ENCODE measurements at regions not wholly inside any gene's neighbourhood (a gene's known extent, or its start where the extent isn't known, plus 50 kb on each side); places are given as distances from the start of the nearest gene placed in this dataset.
"Not testable (repeated sequence)": the region's sequence is repeated elsewhere in the genome, so short reads cannot be mapped to it uniquely, and the experiment has no call there.

- Histone ChIP-seq H3K9ac (ENCODE audit: low read depth, low read length) (no peak overlapping the region), H3K79me2 (ENCODE audit: insufficient read depth, low read length) (no peaks in the 10 kb centered on the region), H3K27me3 (ENCODE audit: insufficient read depth, low read length, poor library complexity) (peaks cover 20% of the 10 kb centered on the region), H3K36me3 (ENCODE audit: insufficient read depth, low read length) (no peaks in the 10 kb centered on the region), H4K20me1 (ENCODE audit: insufficient read depth, low read length) (no peaks in the 10 kb centered on the region), H3K4me3 (ENCODE audit: low read depth in 1 of 2, low read length in 2 of 2) (no peak overlapping the region), H3K4me2 (ENCODE audit: insufficient read depth, low read length) (no peak overlapping the region), H3K27ac (ENCODE audit: low read length) (no peak overlapping the region), H2AFZ (ENCODE audit: low read depth, low read length) (no peak overlapping the region), H3K4me1 (ENCODE audit: insufficient read depth, low read length) (no peaks in the 10 kb centered on the region), H3K9me3 (ENCODE audit: insufficient read depth, low read length, severe bottlenecking) (no peaks in the 10 kb centered on the region)
- DNase-seq (no peak), ATAC-seq (ENCODE audit: insufficient read depth, low read depth) (no peak)
- no peak for TF ChIP-seq EZH2 (IDR thresholded peaks at IDR 0.05; ENCODE audit: borderline replicate concordance, low read depth, low read length, severe bottlenecking)
- TF ChIP-seq, protein P1, sequence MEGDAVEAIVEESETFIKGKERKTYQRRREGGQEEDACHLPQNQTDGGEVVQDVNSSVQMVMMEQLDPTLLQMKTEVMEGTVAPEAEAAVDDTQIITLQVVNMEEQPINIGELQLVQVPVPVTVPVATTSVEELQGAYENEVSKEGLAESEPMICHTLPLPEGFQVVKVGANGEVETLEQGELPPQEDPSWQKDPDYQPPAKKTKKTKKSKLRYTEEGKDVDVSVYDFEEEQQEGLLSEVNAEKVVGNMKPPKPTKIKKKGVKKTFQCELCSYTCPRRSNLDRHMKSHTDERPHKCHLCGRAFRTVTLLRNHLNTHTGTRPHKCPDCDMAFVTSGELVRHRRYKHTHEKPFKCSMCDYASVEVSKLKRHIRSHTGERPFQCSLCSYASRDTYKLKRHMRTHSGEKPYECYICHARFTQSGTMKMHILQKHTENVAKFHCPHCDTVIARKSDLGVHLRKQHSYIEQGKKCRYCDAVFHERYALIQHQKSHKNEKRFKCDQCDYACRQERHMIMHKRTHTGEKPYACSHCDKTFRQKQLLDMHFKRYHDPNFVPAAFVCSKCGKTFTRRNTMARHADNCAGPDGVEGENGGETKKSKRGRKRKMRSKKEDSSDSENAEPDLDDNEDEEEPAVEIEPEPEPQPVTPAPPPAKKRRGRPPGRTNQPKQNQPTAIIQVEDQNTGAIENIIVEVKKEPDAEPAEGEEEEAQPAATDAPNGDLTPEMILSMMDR (IDR thresholded peaks at IDR 0.05; ENCODE audit: borderline replicate concordance, extremely low read depth, low read length, poor library complexity, severe bottlenecking): no peak
Measured at GRCh38 chr16:26826500-26826899, 240.2 kb upstream of the C16orf82 start.

DNA sequence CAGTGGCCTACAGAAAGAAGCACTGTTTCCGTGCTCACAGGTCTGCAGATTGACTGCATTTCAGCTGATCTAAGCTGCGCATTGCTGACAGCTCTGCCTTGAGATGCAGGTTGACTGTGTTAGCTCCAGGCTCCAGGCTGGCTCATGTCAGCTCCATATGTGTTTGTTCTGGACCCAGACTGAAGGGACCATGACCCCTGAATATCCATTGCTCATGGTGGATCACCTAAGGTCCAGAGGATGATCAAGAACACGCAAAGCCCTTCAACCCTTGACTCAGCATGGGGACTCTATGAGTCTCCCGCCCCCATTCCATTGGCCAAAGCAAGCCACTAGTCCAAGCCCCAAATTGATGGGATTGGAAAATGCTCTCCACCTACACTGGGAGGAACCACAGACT, 239.3 kb upstream of the C16orf82 start:
- Histone ChIP-seq H3K36me3 (ENCODE audit: insufficient read depth, low read length) (no peaks in the 10 kb centered on the region), H4K20me1 (ENCODE audit: insufficient read depth, low read length) (no peaks in the 10 kb centered on the region), H3K4me1 (ENCODE audit: insufficient read depth, low read length) (no peaks in the 10 kb centered on the region), H2AFZ (ENCODE audit: low read depth, low read length) (no peak overlapping the region), H3K9ac (ENCODE audit: low read depth, low read length) (no peak overlapping the region), H3K4me2 (ENCODE audit: insufficient read depth, low read length) (no peak overlapping the region), H3K79me2 (ENCODE audit: insufficient read depth, low read length) (no peaks in the 10 kb centered on the region), H3K27me3 (ENCODE audit: insufficient read depth, low read length, poor library complexity) (peaks cover 23% of the 10 kb centered on the region), H3K27ac (ENCODE audit: low read length) (no peak overlapping the region), H3K4me3 (ENCODE audit: low read depth in 1 of 2, low read length in 2 of 2) (no peak overlapping the region), H3K9me3 (ENCODE audit: insufficient read depth, low read length, severe bottlenecking) (no peaks in the 10 kb centered on the region)
- ATAC-seq (ENCODE audit: insufficient read depth, low read depth): no peak
- DNase-seq: no peak
- TF ChIP-seq, protein P1 (IDR thresholded peaks at IDR 0.05; ENCODE audit: borderline replicate concordance, extremely low read depth, low read length, poor library complexity, severe bottlenecking): no peak
- TF ChIP-seq EZH2 (IDR thresholded peaks at IDR 0.05; ENCODE audit: borderline replicate concordance, low read depth, low read length, severe bottlenecking): no peak

DNA sequence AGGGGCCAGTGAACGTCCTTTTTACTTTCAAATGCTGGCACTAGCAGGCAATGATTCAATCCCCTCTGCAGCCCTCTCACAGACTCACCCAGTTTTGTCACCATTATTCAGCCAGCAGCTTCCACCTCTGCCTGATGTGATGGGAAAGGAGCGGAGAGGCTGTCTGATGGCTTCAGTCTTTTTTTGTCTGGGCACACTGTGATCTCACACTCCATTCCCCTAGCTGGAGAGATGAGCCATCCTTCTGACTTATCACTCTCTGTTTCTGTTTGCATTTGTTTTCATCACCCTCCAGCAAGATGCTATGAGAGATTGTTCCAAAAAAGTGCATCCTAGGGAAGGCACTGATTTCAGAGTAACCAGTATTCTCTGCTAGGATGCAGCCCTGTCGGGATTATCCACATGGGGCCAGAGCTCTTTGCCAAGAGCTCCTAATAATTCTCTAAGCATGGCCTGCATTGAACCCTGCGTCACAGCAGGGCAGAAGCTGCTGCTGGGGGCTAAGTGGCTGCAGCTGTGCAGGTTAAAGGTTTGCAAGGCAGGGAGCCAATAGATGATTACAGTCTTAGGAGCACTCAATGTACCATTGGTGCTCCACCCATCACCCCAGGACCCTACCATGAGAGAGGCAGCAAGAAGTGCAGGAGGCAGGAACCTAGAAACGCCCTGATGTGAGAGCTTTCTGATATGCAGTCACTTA, 236.1 kb upstream of the C16orf82 start:
- H3K36me3 ChIP-seq (ENCODE audit: insufficient read depth, low read length): no peaks in the 10 kb centered on the region
- ATAC-seq (ENCODE audit: insufficient read depth, low read depth): no peak
- no peaks in the 10 kb centered on the region for H3K79me2 ChIP-seq (ENCODE audit: insufficient read depth, low read length)
- DNase-seq: no peak
- no peaks in the 10 kb centered on the region for H3K4me1 ChIP-seq (ENCODE audit: insufficient read depth, low read length)
- no peak overlapping the region for H3K9ac ChIP-seq (ENCODE audit: low read depth, low read length)
- H3K4me3 ChIP-seq (ENCODE audit: low read depth in 1 of 2, low read length in 2 of 2): no peak overlapping the region
- H2AFZ ChIP-seq (ENCODE audit: low read depth, low read length): no peak overlapping the region
- H3K27me3 ChIP-seq (ENCODE audit: insufficient read depth, low read length, poor library complexity): peaks cover 20% of the 10 kb centered on the region
- H3K4me2 ChIP-seq (ENCODE audit: insufficient read depth, low read length): no peak overlapping the region
- TF ChIP-seq EZH2 (IDR thresholded peaks at IDR 0.05; ENCODE audit: borderline replicate concordance, low read depth, low read length, severe bottlenecking): no peak
- TF ChIP-seq, protein P1 (IDR thresholded peaks at IDR 0.05; ENCODE audit: borderline replicate concordance, extremely low read depth, low read length, poor library complexity, severe bottlenecking): no peak
- no peak overlapping the region for H3K27ac ChIP-seq (ENCODE audit: low read length)
- no peaks in the 10 kb centered on the region for H3K9me3 ChIP-seq (ENCODE audit: insufficient read depth, low read length, severe bottlenecking)
- no peaks in the 10 kb centered on the region for H4K20me1 ChIP-seq (ENCODE audit: insufficient read depth, low read length)

GRCh38 chr16:26836114-26836513, 230.6 kb upstream of the C16orf82 start:
- H3K36me3 ChIP-seq (ENCODE audit: insufficient read depth, low read length); DNase-seq; ATAC-seq (ENCODE audit: insufficient read depth, low read depth); H3K27me3 ChIP-seq (ENCODE audit: insufficient read depth, low read length, poor library complexity); H4K20me1 ChIP-seq (ENCODE audit: insufficient read depth, low read length); H3K79me2 ChIP-seq (ENCODE audit: insufficient read depth, low read length); H3K4me2 ChIP-seq (ENCODE audit: insufficient read depth, low read length); H3K4me1 ChIP-seq (ENCODE audit: insufficient read depth, low read length); H3K4me3 ChIP-seq (ENCODE audit: low read depth in 1 of 2, low read length in 2 of 2); H3K9ac ChIP-seq (ENCODE audit: low read depth, low read length); H2AFZ ChIP-seq (ENCODE audit: low read depth, low read length); H3K27ac ChIP-seq (ENCODE audit: low read length); H3K9me3 ChIP-seq (ENCODE audit: insufficient read depth, low read length, severe bottlenecking): not testable (repeated sequence)

All from DND-41 (cell line).